Heart right ventricle (tissue), 16 donors: ENCODE measurements at regions not wholly inside any gene's neighbourhood (a gene's known extent, or its start where the extent isn't known, plus 50 kb on each side); places are given as distances from the start of the nearest gene placed in this dataset.
A peak's percentile ranks its signal among the peaks of the same experiment; 100 is the strongest.

Experiments used
- ATAC-seq, 8 donors: fragments of 200-7000 bp; cut with Tn5 transposase; one replicate each; pipeline ENCODE4 v1.9.1; 2020; ENCODE audit warnings: mild to moderate bottlenecking in 8 of 8, moderate library complexity in 8 of 8, moderate number of reproducible peaks in 1 of 8
- DNase-seq, 2 donors: peaks; one replicate each; pipeline ENCODE4 v3.0.0-alpha.2; 2020
- H3K27ac ChIP-seq, 10 donors: fragments of 200-600 bp; sonication (generic) in 2 of 10; one replicate each; pipeline versions ENCODE4 v1.5.0 to v1.8.0; 2020 to 2022; ENCODE audit warnings: mild to moderate bottlenecking in 3 of 10
- H3K27me3 ChIP-seq, 7 donors: fragments of 200-600 bp; one replicate each; pipeline ENCODE4 v1.8.0; 2021 to 2022; ENCODE audit warnings: mild to moderate bottlenecking in 2 of 7
- H3K36me3 ChIP-seq, 9 donors: fragments of 200-600 bp; sonication (generic) in 1 of 9; one replicate each; pipeline versions ENCODE4 v1.5.0 to v1.8.0; 2020 to 2022; ENCODE audit warnings: mild to moderate bottlenecking in 2 of 9
- H3K4me1 ChIP-seq, 9 donors: fragments of 200-600 bp; sonication (generic) in 1 of 9; one replicate each; pipeline versions ENCODE4 v1.5.0 to v1.8.0; 2020 to 2022; ENCODE audit warnings: mild to moderate bottlenecking in 4 of 9
- H3K4me3 ChIP-seq, 10 donors: fragments of 200-600 bp; sonication (generic) in 2 of 10; one replicate each; pipeline versions ENCODE4 v1.5.0 to v1.8.0; 2020 to 2022; ENCODE audit warnings: mild to moderate bottlenecking in 7 of 10, moderate library complexity in 2 of 10
- H3K9me3 ChIP-seq, 11 donors: fragments of 200-600 bp in 10 of 11; sonication (generic) in 2 of 11; one replicate each; pipeline versions ENCODE4 v1.5.0 to v1.8.0; 2013 to 2022; ENCODE audit warnings: mild to moderate bottlenecking in 2 of 11, control low read depth in 1 of 11, moderate library complexity in 1 of 11
- CTCF ChIP-seq, 9 donors: fragments of 200-600 bp; sonication (generic) in 2 of 9; IDR thresholded peaks; one replicate each; pipeline versions ENCODE4 v1.5.0 to v1.8.0; 2021 to 2022; ENCODE audit warnings: antibody characterized with exemption in 9 of 9, mild to moderate bottlenecking in 5 of 9, moderate library complexity in 1 of 9
- WGBS, 2 donors: extraction: QIAGEN DNeasy Blood & Tissue Kit; methylation state at CpG; one replicate each; pipeline ENCODE4 v1.1.7; 2013; ENCODE audit warnings: inconsistent platforms in 1 of 2; 5-methylcytosine and 5-hydroxymethylcytosine counted together
- intact Hi-C, 10 donors: fragments of 100-400 bp; cut with DNase I; formaldehyde crosslinking; loops; one replicate each; pipeline versions ENCODE4 v1.11.1 to v1.14.2; 2022
- donor health status: Arrhythmogenic right ventricular cardiomyopathy.
- donor health status: ischemic (EF 13 %, LVEDD 7.1; RV severe dilation, severe dysfunction).
- donor health status: healthy with polysubstance abuse.
- donor health status: DM: no; HTN: yes; CAD: no.
- donor health status: DM: no; HTN: no; CAD: no.
- donor health status: ischemic (EF 25% LVEDD 6.9; RV normal size, moderate dysfunction).
- donor health status: ischemic (EF 25% LVEDD 5.7; RV mildly dilated, moderate dysfunction).
- donor health status: healthy.
- donor health status: DM: yes; HTN: yes; CAD: no.
- donor health status: Ischemic cardiomyopathy.
- donor health status: ischemic (EF 35%, LVEDD 5.7; RV mildly dilated, moderate dysfunction).
- donor health status: nonischemic (EF 11% LVEDD 7.7; RV severe dilation, severe dysfunction).
- donor health status: DM: yes; HTN: yes; CAD: no.
- donor health status: PGD.
- donor health status: ischemic (EF 29% LVEDD 5.4; RV normal size, mild dysfunction).
- donor health status: nonischemic (EF 23%, LVEDD 6.1; RV moderate dilation, normal function).

- ATAC-seq (no peak), DNase-seq (no peak)
- Histone ChIP-seq H3K27me3 (no peaks in the 10 kb centered on the region), H3K27ac (peak overlapping the region in 1 of 10 donors; percentile 78), H3K9me3 (peaks cover 0 to 29% (median 0%) of the 10 kb centered on the region in 11 donors), H3K4me3 (no peak overlapping the region), H3K36me3 (no peaks in the 10 kb centered on the region), H3K4me1 (peaks cover 0 to 62% (median 0%) of the 10 kb centered on the region in 9 donors)
- TF ChIP-seq CTCF (IDR thresholded peaks at IDR 0.05): no peak
- intact Hi-C loops: no loop called here
These were observed 152.7 kb downstream of the SNX18 start for GRCh38 chr5:54670281-54670680.

- intact Hi-C loops: no loop called here
- no peaks in the 10 kb centered on the region for H3K36me3 ChIP-seq
- peaks cover 0 to 29% (median 0%) of the 10 kb centered on the region in 11 donors for H3K9me3 ChIP-seq
- no peak overlapping the region for H3K4me3 ChIP-seq
- H3K4me1 ChIP-seq: peaks cover 0 to 62% (median 0%) of the 10 kb centered on the region in 9 donors
- ATAC-seq: no peak
- no peaks in the 10 kb centered on the region for H3K27me3 ChIP-seq
- no peak for TF ChIP-seq CTCF (IDR thresholded peaks at IDR 0.05)
- peak overlapping the region in 1 of 10 donors; percentile 78 for H3K27ac ChIP-seq
- DNase-seq: no peak
- WGBS, 2 donors: 55 to 58% methylated on average over 1 of the region's 1 CpG
These were observed 152.3 kb downstream of the SNX18 start for GRCh38 chr5:54669845-54670244.

- TF ChIP-seq CTCF (IDR thresholded peaks at IDR 0.05): no peak
- ATAC-seq: no peak
- H3K4me1 ChIP-seq: peaks cover 0 to 59% (median 0%) of the 10 kb centered on the region in 9 donors
- no peaks in the 10 kb centered on the region for H3K36me3 ChIP-seq
- DNase-seq: no peak
- no peaks in the 10 kb centered on the region for H3K27me3 ChIP-seq
- intact Hi-C loops: no loop called here
- H3K4me3 ChIP-seq: no peak overlapping the region
- peak overlapping the region in 1 of 10 donors; percentile 78 for H3K27ac ChIP-seq
- peaks cover 0 to 29% (median 0%) of the 10 kb centered on the region in 11 donors for H3K9me3 ChIP-seq
- WGBS, 2 donors: 49 to 63% methylated on average over 1 of the region's 1 CpG
These were observed 151.7 kb downstream of the SNX18 start for GRCh38 chr5:54669285-54669684.

GRCh38 chr5:54668096-54668495 lies 150.5 kb downstream of the SNX18 start:
- no peak for ATAC-seq

More at GRCh38 chr5:54668096-54668495, 150.5 kb downstream of the SNX18 start:
- H3K36me3 ChIP-seq: no peaks in the 10 kb centered on the region
- H3K9me3 ChIP-seq: peaks cover 0 to 29% (median 0%) of the 10 kb centered on the region in 11 donors
- H3K27ac ChIP-seq: no peak overlapping the region
- no peak for TF ChIP-seq CTCF (IDR thresholded peaks at IDR 0.05)
- no peak overlapping the region for H3K4me3 ChIP-seq
- H3K27me3 ChIP-seq: no peaks in the 10 kb centered on the region
- intact Hi-C loops: no loop called here
- 96 to 97% methylated on average over 2 of the region's 2 CpGs for WGBS, 2 donors
- DNase-seq: no peak
- peaks cover 0 to 59% (median 9%) of the 10 kb centered on the region in 9 donors for H3K4me1 ChIP-seq
